Neuron (in vitro differentiated cells): ENCODE measurements at regions not wholly inside any gene's neighbourhood (a gene's known extent, or its start where the extent isn't known, plus 50 kb on each side); places are given as distances from the start of the nearest gene placed in this dataset.

Source experiments
- H2AFZ ChIP-seq: one replicate; pipeline ENCODE4 v1.6.1; 2013; ENCODE audit warnings: low read depth, mild to moderate bottlenecking, inconsistent platforms, low read length, moderate library complexity
- H3K27me3 ChIP-seq: one replicate; pipeline ENCODE4 v1.6.1; 2013; ENCODE audit warnings: low read length; ENCODE audit not compliant: insufficient read depth
- H3K36me3 ChIP-seq: one replicate; pipeline ENCODE4 v1.6.1; 2013; ENCODE audit warnings: low read length; ENCODE audit not compliant: insufficient read depth
- H3K4me1 ChIP-seq: one replicate; pipeline ENCODE4 v1.6.1; 2013; ENCODE audit warnings: low read length; ENCODE audit not compliant: insufficient read depth
- H3K4me3 ChIP-seq: 2 replicates; pipeline ENCODE4 v1.5.1; 2013; ENCODE audit warnings: mild to moderate bottlenecking, low read length, moderate library complexity
- H3K9me3 ChIP-seq: one replicate; pipeline ENCODE4 v1.6.1; 2013; ENCODE audit warnings: low read length

GRCh38 chr10:78950656-78951587, 117.8 kb upstream of the ZMIZ1 start:
- H3K4me3 ChIP-seq: no peak overlapping the region
- peaks cover 5% of the 10 kb centered on the region for H3K27me3 ChIP-seq

GRCh38 chr10:78952030-78952429, 116.7 kb upstream of the ZMIZ1 start:
- H3K9me3 ChIP-seq: peaks cover 2% of the 10 kb centered on the region
- no peak overlapping the region for H3K4me3 ChIP-seq
- no peak overlapping the region for H2AFZ ChIP-seq
- no peaks in the 10 kb centered on the region for H3K27me3 ChIP-seq
- no peaks in the 10 kb centered on the region for H3K36me3 ChIP-seq
- peaks cover 2% of the 10 kb centered on the region for H3K4me1 ChIP-seq

More at GRCh38 chr10:78950656-78951587, 117.8 kb upstream of the ZMIZ1 start:
- H3K9me3 ChIP-seq: peaks cover 2% of the 10 kb centered on the region
- H3K36me3 ChIP-seq: no peaks in the 10 kb centered on the region
- H2AFZ ChIP-seq: no peak overlapping the region
- peaks cover 2% of the 10 kb centered on the region for H3K4me1 ChIP-seq

GRCh38 chr10:78952686-78953085, 116.1 kb upstream of the ZMIZ1 start:
- Histone ChIP-seq H3K4me1 (peaks cover 2% of the 10 kb centered on the region), H3K4me3 (no peak overlapping the region), H3K36me3 (no peaks in the 10 kb centered on the region), H3K27me3 (no peaks in the 10 kb centered on the region), H3K9me3 (peaks cover 2% of the 10 kb centered on the region), H2AFZ (no peak overlapping the region)

- H3K27me3 ChIP-seq: no peaks in the 10 kb centered on the region
- H3K9me3 ChIP-seq: peaks cover 2% of the 10 kb centered on the region
- peaks cover 2% of the 10 kb centered on the region for H3K4me1 ChIP-seq
- no peak overlapping the region for H3K4me3 ChIP-seq
- no peaks in the 10 kb centered on the region for H3K36me3 ChIP-seq
- H2AFZ ChIP-seq: no peak overlapping the region
Observed at GRCh38 chr10:78953113-78953798, 115.5 kb upstream of the ZMIZ1 start.

GRCh38 chr10:78953799-78954297, 114.9 kb upstream of the ZMIZ1 start:
- Histone ChIP-seq H3K27me3 (no peaks in the 10 kb centered on the region), H3K9me3 (peaks cover 2% of the 10 kb centered on the region), H2AFZ (no peak overlapping the region), H3K4me3 (no peak overlapping the region), H3K4me1 (peaks cover 2% of the 10 kb centered on the region), H3K36me3 (no peaks in the 10 kb centered on the region)

- Histone ChIP-seq H3K4me1 (peaks cover 2% of the 10 kb centered on the region), H3K4me3 (no peak overlapping the region), H3K36me3 (no peaks in the 10 kb centered on the region), H3K27me3 (no peaks in the 10 kb centered on the region), H3K9me3 (peaks cover 2% of the 10 kb centered on the region), H2AFZ (no peak overlapping the region)
Observed at GRCh38 chr10:78954689-78955088, 114.1 kb upstream of the ZMIZ1 start.

- peaks cover 2% of the 10 kb centered on the region for H3K9me3 ChIP-seq
- H3K4me3 ChIP-seq: no peak overlapping the region
- no peak overlapping the region for H2AFZ ChIP-seq
- no peaks in the 10 kb centered on the region for H3K36me3 ChIP-seq
- no peaks in the 10 kb centered on the region for H3K27me3 ChIP-seq
- peaks cover 2% of the 10 kb centered on the region for H3K4me1 ChIP-seq
Observed at GRCh38 chr10:78955206-78955605, 113.6 kb upstream of the ZMIZ1 start.

GRCh38 chr10:78956391-78956790, 112.4 kb upstream of the ZMIZ1 start:
- peaks cover 2% of the 10 kb centered on the region for H3K4me1 ChIP-seq
- H3K4me3 ChIP-seq: no peak overlapping the region
- H2AFZ ChIP-seq: no peak overlapping the region
- no peaks in the 10 kb centered on the region for H3K27me3 ChIP-seq
- no peaks in the 10 kb centered on the region for H3K36me3 ChIP-seq
- peaks cover 2% of the 10 kb centered on the region for H3K9me3 ChIP-seq

GRCh38 chr10:78957471-78958039, 111.2 kb upstream of the ZMIZ1 start:
- Histone ChIP-seq H3K27me3 (no peaks in the 10 kb centered on the region), H3K4me1 (no peaks in the 10 kb centered on the region), H3K9me3 (peaks cover 2% of the 10 kb centered on the region), H2AFZ (no peak overlapping the region), H3K4me3 (no peak overlapping the region), H3K36me3 (no peaks in the 10 kb centered on the region)

GRCh38 chr10:78959217-78959923, 109.4 kb upstream of the ZMIZ1 start:
- no peak overlapping the region for H2AFZ ChIP-seq
- H3K36me3 ChIP-seq: no peaks in the 10 kb centered on the region
- H3K9me3 ChIP-seq: no peaks in the 10 kb centered on the region
- peaks cover 1% of the 10 kb centered on the region for H3K4me1 ChIP-seq
- H3K27me3 ChIP-seq: no peaks in the 10 kb centered on the region
- H3K4me3 ChIP-seq: no peak overlapping the region

- H2AFZ ChIP-seq: no peak overlapping the region
- no peaks in the 10 kb centered on the region for H3K36me3 ChIP-seq
Observed at GRCh38 chr10:78959924-78960285, 108.9 kb upstream of the ZMIZ1 start.

GRCh38 chr10:78960316-78960800, 108.4 kb upstream of the ZMIZ1 start:
- H2AFZ ChIP-seq: no peak overlapping the region
- H3K9me3 ChIP-seq: no peaks in the 10 kb centered on the region
- no peak overlapping the region for H3K4me3 ChIP-seq
- H3K4me1 ChIP-seq: peaks cover 11% of the 10 kb centered on the region
- no peaks in the 10 kb centered on the region for H3K27me3 ChIP-seq
- H3K36me3 ChIP-seq: no peaks in the 10 kb centered on the region

More at GRCh38 chr10:78959924-78960285, 108.9 kb upstream of the ZMIZ1 start:
- peaks cover 7% of the 10 kb centered on the region for H3K4me1 ChIP-seq
- no peaks in the 10 kb centered on the region for H3K9me3 ChIP-seq
- H3K4me3 ChIP-seq: no peak overlapping the region
- no peaks in the 10 kb centered on the region for H3K27me3 ChIP-seq
